GM12878 (cell line): ENCODE measurements at regions not wholly inside any gene's neighbourhood (a gene's known extent, or its start where the extent isn't known, plus 50 kb on each side); places are given as distances from the start of the nearest gene placed in this dataset.

Experiments used
- ATAC-seq: fragments of 200-7000 bp; cut with Tn5 transposase; 3 replicates; pipeline ENCODE4 v1.9.1; 2020; ENCODE audit warnings: mild to moderate bottlenecking, moderate library complexity
- BruUV-seq: library from RNA; stranded (reverse); fragments of 400-500 nt; replicated peaks from 2 replicates; lab custom pipeline; 2021; lab: Mats Ljungman, UMichigan
- CTCF ChIA-PET: fragments of 300-600 bp; sonication (Branson Sonifier 250); formaldehyde crosslinking; extraction: SDS; loops from one replicate; lab custom pipeline; 2021; ENCODE audit warnings: inconsistent platforms; lab: Yijun Ruan, JAX
- POLR2A ChIA-PET: fragments of 350-600 bp; formaldehyde crosslinking; extraction: SDS; loops from one replicate; lab custom pipeline; 2021; ENCODE audit warnings: inconsistent platforms; lab: Charles Lee
- RAD21 ChIA-PET: fragments of 300-600 bp; sonication (Branson Sonifier 250); formaldehyde crosslinking; loops from one replicate; lab custom pipeline; 2023; ENCODE audit warnings: antibody characterized with exemption; ENCODE audit not compliant: unreplicated experiment; lab: Charles Lee
- SMC1A ChIA-PET: fragments of 300-600 bp; sonication (Branson Sonifier 250); formaldehyde crosslinking; loops from one replicate; lab custom pipeline; 2023; ENCODE audit not compliant: unreplicated experiment, uncharacterized antibody; lab: Charles Lee
- DNase-seq: peaks from one replicate; pipeline ENCODE4 v3.0.0-alpha.2; 2011; ENCODE audit warnings: low read depth, low spot score
- FAIRE-seq: peaks from 3 replicates; lab custom pipeline; 2011; peaks lifted over from hg19 to GRCh38; lab: Jason Lieb, UNC
- H2AFZ ChIP-seq: 2 replicates; pipeline ENCODE4 v1.6.0; 2011; ENCODE audit warnings: low read depth, low read length, control low read depth; ENCODE audit not compliant: control insufficient read depth
- H3K27ac ChIP-seq: 2 replicates; pipeline ENCODE4 v1.5.1; 2011; ENCODE audit warnings: control low read depth; ENCODE audit not compliant: control insufficient read depth, insufficient read depth
- H3K27me3 ChIP-seq, 2 experiments: replicated peaks in 1 of 2; 2 replicates each; pipeline versions ENCODE4 v1.6.0 to v1.6.1; 2011; ENCODE audit warnings: low read length in 1 of 2; ENCODE audit not compliant: control insufficient read depth in 2 of 2, insufficient read depth in 2 of 2
- H3K36me3 ChIP-seq, 2 experiments: 2 replicates each; pipeline ENCODE4 v1.5.1; 2011; ENCODE audit warnings: low read length in 1 of 2; ENCODE audit not compliant: control insufficient read depth in 2 of 2, insufficient read depth in 2 of 2
- H3K4me1 ChIP-seq: 2 replicates; pipeline ENCODE4 v1.6.1; 2011; ENCODE audit warnings: mild to moderate bottlenecking, low read length, moderate library complexity, mixed read lengths; ENCODE audit not compliant: control insufficient read depth, insufficient read depth
- H3K4me2 ChIP-seq: 2 replicates; pipeline ENCODE4 v1.6.0; 2011; ENCODE audit warnings: control low read depth; ENCODE audit not compliant: control insufficient read depth, insufficient read depth
- H3K4me3 ChIP-seq: fragments of 200-600 bp; sonication (generic); 2 replicates; pipeline ENCODE4 v1.5.1; 2016
- H3K79me2 ChIP-seq: 2 replicates; pipeline ENCODE4 v1.6.0; 2011; ENCODE audit warnings: low read length; ENCODE audit not compliant: control insufficient read depth, insufficient read depth
- H3K9ac ChIP-seq: 2 replicates; pipeline ENCODE4 v1.8.0; 2011; ENCODE audit warnings: low read length, control low read depth, mixed read lengths; ENCODE audit not compliant: control insufficient read depth, insufficient read depth
- H3K9me3 ChIP-seq: replicated peaks from 3 replicates; pipeline ENCODE4 v1.5.1; 2011; ENCODE audit warnings: mild to moderate bottlenecking, low read length; ENCODE audit not compliant: control insufficient read depth, insufficient read depth
- H4K20me1 ChIP-seq: 2 replicates; pipeline ENCODE4 v1.6.0; 2011; ENCODE audit not compliant: control insufficient read depth, insufficient read depth
- BCL11A ChIP-seq: IDR thresholded peaks from 2 replicates; pipeline ENCODE4 v1.6.1; 2011; ENCODE audit warnings: low read depth, low read length
- BCL3 ChIP-seq: IDR thresholded peaks from 2 replicates; pipeline ENCODE4 v1.6.1; 2011; ENCODE audit warnings: borderline replicate concordance, low read depth, mild to moderate bottlenecking, moderate library complexity, low read length; ENCODE audit not compliant: insufficient read depth, poor library complexity, severe bottlenecking
- CBX5 ChIP-seq: sonication (generic); IDR thresholded peaks from 2 replicates; pipeline ENCODE4 v1.6.1; 2016; ENCODE audit warnings: low read depth, moderate library complexity, mild to moderate bottlenecking, inconsistent platforms
- EGR1 ChIP-seq, 2 experiments: IDR thresholded peaks; 1 replicate in 1 of 2; 2 replicates in 1 of 2; pipeline ENCODE4 v1.6.1; 2011 to 2012; ENCODE audit warnings: low read depth in 2 of 2, low read length in 2 of 2, borderline replicate concordance in 1 of 2, mild to moderate bottlenecking in 1 of 2, moderate library complexity in 1 of 2
- EP300 ChIP-seq, 2 experiments: fragments of 150-350 bp in 1 of 2; IDR thresholded peaks; 2 replicates each; pipeline ENCODE4 v1.6.1; 2011 to 2012; ENCODE audit warnings: low read depth in 2 of 2, low read length in 2 of 2, borderline replicate concordance in 1 of 2, improper control_type of control experiment in 1 of 2, inconsistent platforms in 1 of 2; ENCODE audit not compliant: control insufficient read depth in 1 of 2
- NFIC ChIP-seq: IDR thresholded peaks from 2 replicates; pipeline ENCODE4 v1.6.1; 2012; ENCODE audit warnings: low read depth, mild to moderate bottlenecking, inconsistent platforms, low read length, moderate library complexity
- PKNOX1 ChIP-seq: fragments of 450-650 bp; IDR thresholded peaks from 2 replicates; pipeline ENCODE4 v1.6.1; 2016; ENCODE audit warnings: mild to moderate bottlenecking
- SMAD5 ChIP-seq: IDR thresholded peaks from 2 replicates; pipeline ENCODE4 v1.6.1; 2016; ENCODE audit warnings: antibody characterized with exemption, low read depth
- WGBS: methylation state at CpG from one replicate; pipeline ENCODE4 v1.1.6; 2016; ENCODE audit warnings: low lambda C conversion rate; ENCODE audit not compliant: insufficient replicate concordance, insufficient coverage; ENCODE audit errors: missing lambda C conversion rate; 5-methylcytosine and 5-hydroxymethylcytosine counted together
- in situ Hi-C: fragments of 300-500 bp; cut with MboI; formaldehyde crosslinking; loops from 9 replicates; pipeline ENCODE4 v1.14.3; 2018; ENCODE audit warnings: mixed read lengths
- intact Hi-C: fragments of 100-400 bp; cut with micrococcal nuclease; formaldehyde crosslinking; loops from one replicate; pipeline ENCODE4 v1.14.2; 2022; ENCODE audit not compliant: unreplicated experiment
- TF ChIP-seq, protein P1 (sequence below): IDR thresholded peaks from 2 replicates; pipeline ENCODE4 v1.6.1; 2012; ENCODE audit warnings: low read length, inconsistent platforms

DNA sequence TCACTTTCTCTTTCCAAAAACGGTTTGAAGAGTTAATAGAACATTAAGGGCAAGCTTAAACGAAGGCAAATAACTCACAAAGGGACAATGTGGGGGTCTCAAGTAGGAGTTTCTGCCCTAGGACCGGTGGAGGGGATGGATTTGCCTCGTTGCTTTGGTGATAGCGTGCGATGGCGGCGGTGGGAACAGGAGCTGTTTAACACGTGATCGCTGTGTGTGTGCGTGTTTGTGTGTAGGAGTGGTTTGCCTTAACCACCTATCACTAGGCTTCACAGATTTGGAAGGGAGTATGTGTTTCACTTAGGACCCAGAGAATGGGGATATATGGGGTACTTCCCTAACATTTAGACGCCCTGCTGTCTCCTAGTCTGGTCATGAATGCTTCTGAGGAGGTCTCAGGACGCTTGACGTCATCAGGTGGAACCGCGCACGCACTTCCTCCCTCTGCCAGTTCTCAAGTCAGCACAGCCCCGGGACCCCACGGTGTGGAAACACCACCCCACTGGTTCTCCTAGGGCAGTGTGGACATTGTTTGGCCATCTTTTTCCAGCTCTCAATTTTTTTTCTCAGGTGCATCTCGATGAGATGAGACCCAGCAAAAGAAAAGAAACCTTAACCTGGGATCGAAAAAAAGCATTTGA lies 231.2 kb downstream of the ATP23 start:
- Histone ChIP-seq H3K9ac (no peak overlapping the region), H2AFZ (no peak overlapping the region), H3K79me2 (no peaks in the 10 kb centered on the region), H4K20me1 (no peaks in the 10 kb centered on the region), H3K27ac (no peak overlapping the region), H3K36me3 (no peaks in the 10 kb centered on the region), H3K4me2 (no peak overlapping the region), H3K4me1 (no peaks in the 10 kb centered on the region), H3K27me3 (no peaks in the 10 kb centered on the region), H3K4me3 (no peak overlapping the region), H3K9me3 (no peaks in the 10 kb centered on the region)
- FAIRE-seq = no peak
- BruUV-seq = no TSS peak
- no peak for ATAC-seq
- no peak for DNase-seq
- in situ Hi-C loops (no loop called here), intact Hi-C loops (no loop called here)
- ChIA-PET CTCF (no interaction called here), SMC1A (no interaction called here), RAD21 (no interaction called here), POLR2A (no interaction called here)
- 57% methylated on average over 21 of the region's 21 CpGs for WGBS
- TF ChIP-seq BCL3 = peak; percentile 18
- no peak for TF ChIP-seq EGR1 (IDR thresholded peaks at IDR 0.05; ENCODE audit: borderline replicate concordance in 1 of 2, low read depth in 2 of 2, low read length in 2 of 2)

- H3K4me1 ChIP-seq = no peaks in the 10 kb centered on the region
- in situ Hi-C loops (no loop called here), intact Hi-C loops (no loop called here)
- ChIA-PET POLR2A (no interaction called here), RAD21 (no interaction called here), CTCF (no interaction called here), SMC1A (interaction anchor here (0.6 kb wide), 1 partner anchor 37 kb away, joined by 3 read pairs; no protein-coding TSS in a partner anchor)
- BruUV-seq = no TSS peak
- H3K27me3 ChIP-seq = no peaks in the 10 kb centered on the region
- H2AFZ ChIP-seq = no peak overlapping the region
- H3K9me3 ChIP-seq = no peaks in the 10 kb centered on the region
- ATAC-seq = no peak
- 30% methylated on average over 2 of the region's 2 CpGs for WGBS
- H4K20me1 ChIP-seq = no peaks in the 10 kb centered on the region
- no peak for FAIRE-seq
- no peak overlapping the region for H3K27ac ChIP-seq
- no peak for DNase-seq
- H3K4me3 ChIP-seq = no peak overlapping the region
- no peaks in the 10 kb centered on the region for H3K36me3 ChIP-seq
- H3K4me2 ChIP-seq = no peak overlapping the region
- no peaks in the 10 kb centered on the region for H3K79me2 ChIP-seq
- H3K9ac ChIP-seq = no peak overlapping the region
- TF ChIP-seq PKNOX1 = no peak
- no peak for TF ChIP-seq NFIC
- no peak for TF ChIP-seq BCL3
- TF ChIP-seq, protein P1, sequence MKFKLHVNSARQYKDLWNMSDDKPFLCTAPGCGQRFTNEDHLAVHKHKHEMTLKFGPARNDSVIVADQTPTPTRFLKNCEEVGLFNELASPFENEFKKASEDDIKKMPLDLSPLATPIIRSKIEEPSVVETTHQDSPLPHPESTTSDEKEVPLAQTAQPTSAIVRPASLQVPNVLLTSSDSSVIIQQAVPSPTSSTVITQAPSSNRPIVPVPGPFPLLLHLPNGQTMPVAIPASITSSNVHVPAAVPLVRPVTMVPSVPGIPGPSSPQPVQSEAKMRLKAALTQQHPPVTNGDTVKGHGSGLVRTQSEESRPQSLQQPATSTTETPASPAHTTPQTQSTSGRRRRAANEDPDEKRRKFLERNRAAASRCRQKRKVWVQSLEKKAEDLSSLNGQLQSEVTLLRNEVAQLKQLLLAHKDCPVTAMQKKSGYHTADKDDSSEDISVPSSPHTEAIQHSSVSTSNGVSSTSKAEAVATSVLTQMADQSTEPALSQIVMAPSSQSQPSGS = no peak
- TF ChIP-seq SMAD5 = no peak
- no peak for TF ChIP-seq BCL11A
- no peak for TF ChIP-seq CBX5
- no peak for TF ChIP-seq EP300 (IDR thresholded peaks at IDR 0.05; ENCODE audit: borderline replicate concordance in 1 of 2, control insufficient read depth in 1 of 2, low read depth in 2 of 2, low read length in 2 of 2)
Measured at GRCh38 chr12:58174316-58174715, 232.9 kb downstream of the ATP23 start.
